ENCODE measurements at regions not wholly inside any gene's neighbourhood (a gene's known extent, or its start where the extent isn't known, plus 50 kb on each side); places are given as distances from the start of the nearest gene placed in this dataset.

GRCh38 chr11:92140021-92140420, 84.6 kb upstream of the FAT3 start:
- TF ChIP-seq, protein P1, sequence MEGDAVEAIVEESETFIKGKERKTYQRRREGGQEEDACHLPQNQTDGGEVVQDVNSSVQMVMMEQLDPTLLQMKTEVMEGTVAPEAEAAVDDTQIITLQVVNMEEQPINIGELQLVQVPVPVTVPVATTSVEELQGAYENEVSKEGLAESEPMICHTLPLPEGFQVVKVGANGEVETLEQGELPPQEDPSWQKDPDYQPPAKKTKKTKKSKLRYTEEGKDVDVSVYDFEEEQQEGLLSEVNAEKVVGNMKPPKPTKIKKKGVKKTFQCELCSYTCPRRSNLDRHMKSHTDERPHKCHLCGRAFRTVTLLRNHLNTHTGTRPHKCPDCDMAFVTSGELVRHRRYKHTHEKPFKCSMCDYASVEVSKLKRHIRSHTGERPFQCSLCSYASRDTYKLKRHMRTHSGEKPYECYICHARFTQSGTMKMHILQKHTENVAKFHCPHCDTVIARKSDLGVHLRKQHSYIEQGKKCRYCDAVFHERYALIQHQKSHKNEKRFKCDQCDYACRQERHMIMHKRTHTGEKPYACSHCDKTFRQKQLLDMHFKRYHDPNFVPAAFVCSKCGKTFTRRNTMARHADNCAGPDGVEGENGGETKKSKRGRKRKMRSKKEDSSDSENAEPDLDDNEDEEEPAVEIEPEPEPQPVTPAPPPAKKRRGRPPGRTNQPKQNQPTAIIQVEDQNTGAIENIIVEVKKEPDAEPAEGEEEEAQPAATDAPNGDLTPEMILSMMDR (IDR thresholded peaks at IDR 0.05) = no peak
- TF ChIP-seq REST (IDR thresholded peaks at IDR 0.05; ENCODE audit: insufficient read depth in 1 of 2, low read depth in 2 of 2, low read length in 1 of 2) = no peak
